ENCODE measurements at regions not wholly inside any gene's neighbourhood (a gene's known extent, or its start where the extent isn't known, plus 50 kb on each side); places are given as distances from the start of the nearest gene placed in this dataset.

DNA sequence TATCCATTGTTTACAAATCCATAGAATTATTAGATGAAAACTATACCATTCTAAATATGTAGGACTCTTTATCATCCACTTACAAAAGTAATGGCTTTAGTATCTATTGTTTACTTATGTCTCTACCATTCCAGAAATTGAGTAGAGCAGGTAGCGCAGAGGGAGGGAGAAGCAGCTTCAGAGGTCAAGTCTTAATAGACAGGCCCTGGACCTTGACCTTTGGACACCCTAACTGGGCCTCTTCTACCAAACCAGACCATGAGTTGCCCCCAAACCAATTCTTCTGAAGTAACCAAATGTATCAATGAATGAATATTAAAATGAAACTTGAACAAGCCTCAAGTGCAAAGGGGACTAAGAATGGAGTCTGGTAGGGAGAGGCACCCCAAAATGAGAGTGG lies 124.9 kb upstream of the ANKRD55 start:
- intact Hi-C loops (cut with DNase I), result no loop called here
- DNase-seq, result no peak
- ATAC-seq, result no peak

DNA sequence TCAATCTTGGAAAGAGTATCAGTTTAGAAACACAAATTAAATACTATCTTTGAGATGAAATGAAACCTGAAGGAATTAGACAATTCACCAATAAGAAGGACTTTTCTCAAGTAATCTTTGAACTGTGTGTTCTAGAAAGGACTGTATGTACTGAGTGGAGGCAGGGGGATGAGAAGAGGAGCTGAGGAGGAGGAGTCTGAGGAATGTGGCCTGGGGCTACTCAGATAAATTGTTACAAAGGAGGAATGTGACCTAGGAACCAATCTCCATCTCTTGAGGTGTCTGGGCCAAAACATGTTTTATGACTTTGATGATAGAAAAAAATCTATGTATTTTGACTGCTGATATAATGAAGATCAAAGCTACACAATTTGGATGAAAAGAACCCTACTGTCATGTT lies 124.3 kb upstream of the ANKRD55 start:
- DNase-seq, result no peak
- no peak for ATAC-seq
- intact Hi-C loops (cut with DNase I), result no loop called here

DNA sequence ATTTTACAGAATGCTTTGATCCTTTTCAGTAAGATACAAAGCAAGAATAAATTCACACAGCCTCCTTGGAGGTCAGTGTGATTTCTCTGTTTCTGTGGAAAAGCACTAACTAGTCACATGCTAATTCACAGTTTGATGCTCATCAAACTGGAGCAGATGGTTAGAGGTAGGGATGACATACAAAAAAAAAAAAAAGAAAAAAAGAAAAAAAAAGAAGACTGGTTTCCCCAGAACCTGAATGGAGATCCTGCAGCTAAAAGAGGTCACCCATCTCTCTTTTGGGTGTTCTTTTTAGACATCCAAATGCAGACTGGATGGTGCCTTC lies 123.7 kb upstream of the ANKRD55 start:
- no peak for DNase-seq
- no peak for ATAC-seq
- intact Hi-C loops (cut with DNase I), result no loop called here

DNA sequence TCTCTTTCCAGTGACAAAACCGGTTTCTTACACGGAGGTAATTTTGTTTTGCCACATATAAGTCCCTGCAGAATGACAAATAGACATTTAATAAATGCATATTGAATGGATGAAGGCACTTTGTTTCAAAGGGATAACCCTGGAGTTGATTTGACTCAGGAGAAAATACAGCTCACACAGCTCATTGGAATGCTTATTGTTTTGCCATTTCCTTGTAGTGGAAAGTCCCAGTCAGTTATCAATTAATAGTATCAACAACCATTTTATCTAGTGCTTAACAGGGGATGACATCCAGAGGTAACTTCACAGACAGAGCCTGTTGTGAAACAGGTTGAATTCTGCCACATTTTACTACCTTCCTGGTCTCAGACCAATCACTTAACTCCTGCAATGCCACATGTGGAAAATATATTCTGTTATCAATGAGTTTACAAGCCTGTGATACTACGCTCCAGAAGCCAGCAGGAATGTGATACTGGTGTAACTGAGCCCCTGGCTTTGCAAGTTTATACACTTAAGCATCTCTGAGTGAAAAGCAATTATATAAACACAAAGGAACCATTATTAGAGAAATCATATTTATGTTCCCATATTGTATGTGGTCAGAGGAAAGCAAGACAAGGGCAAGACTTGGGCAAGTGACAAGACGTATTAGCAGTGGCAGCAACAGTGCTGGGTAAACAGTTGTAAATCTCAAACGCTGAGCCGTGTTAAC lies 123.1 kb upstream of the ANKRD55 start:
- no peak for ATAC-seq
- no peak for DNase-seq
- intact Hi-C loops (cut with DNase I), result no loop called here

DNA sequence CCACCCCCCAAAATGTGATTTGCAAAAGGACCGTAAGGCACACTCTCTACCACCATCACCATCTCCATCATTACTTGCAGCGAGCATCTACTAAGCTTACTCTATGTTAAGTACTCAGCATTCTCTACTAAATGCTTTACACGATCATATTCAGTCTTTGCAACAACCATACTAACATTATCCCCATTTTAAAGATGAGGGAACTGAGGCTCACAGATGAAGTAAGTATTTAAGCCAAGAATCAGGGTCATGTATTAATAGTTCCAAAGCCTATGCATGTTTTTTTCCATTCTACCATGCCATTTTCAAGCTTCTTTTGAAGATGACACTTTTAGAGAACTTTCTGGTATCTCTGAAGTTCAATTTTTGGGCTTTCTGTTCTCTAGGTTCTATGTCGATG lies 121.7 kb upstream of the ANKRD55 start:
- intact Hi-C loops (cut with DNase I), result no loop called here
- no peak for ATAC-seq
- no peak for DNase-seq

DNA sequence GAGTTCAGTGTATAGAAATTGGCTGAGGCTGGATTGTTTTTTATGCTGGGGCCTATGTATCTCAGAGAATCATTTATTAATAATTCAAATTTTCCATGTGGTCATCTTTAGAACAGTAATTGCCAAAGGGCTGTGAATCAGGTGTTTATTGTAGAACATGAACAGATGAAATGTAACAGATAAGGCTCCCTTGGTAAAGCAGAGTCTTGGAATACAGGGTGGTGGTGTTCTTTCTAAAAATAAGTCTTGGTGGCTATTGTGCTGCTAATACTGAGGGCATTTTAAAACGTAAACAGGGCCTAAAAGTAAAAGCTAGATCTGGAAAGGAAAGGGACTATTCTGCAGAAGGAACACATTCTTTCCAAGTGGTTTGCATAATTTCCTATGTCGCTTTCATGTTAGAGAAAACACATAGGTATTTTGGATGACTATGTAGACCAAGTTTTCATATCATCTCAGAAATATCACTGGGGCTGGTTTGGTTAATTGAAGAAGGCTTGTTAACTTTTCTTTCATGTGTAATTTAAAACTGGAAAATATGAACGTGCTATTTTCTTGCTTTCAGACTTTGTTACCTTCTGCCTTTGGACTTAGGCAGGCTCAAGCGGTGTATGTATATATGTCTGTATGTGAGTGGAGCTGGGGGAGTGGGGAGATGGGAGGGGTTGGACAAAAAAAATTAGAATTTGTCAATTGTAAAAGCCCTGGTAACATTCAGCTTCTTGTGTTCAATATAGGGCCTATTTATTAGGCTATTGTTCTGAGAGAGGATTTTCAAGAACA lies 119.9 kb upstream of the ANKRD55 start:
- DNase-seq, result no peak
- intact Hi-C loops (cut with DNase I), result no loop called here
- no peak for ATAC-seq

DNA sequence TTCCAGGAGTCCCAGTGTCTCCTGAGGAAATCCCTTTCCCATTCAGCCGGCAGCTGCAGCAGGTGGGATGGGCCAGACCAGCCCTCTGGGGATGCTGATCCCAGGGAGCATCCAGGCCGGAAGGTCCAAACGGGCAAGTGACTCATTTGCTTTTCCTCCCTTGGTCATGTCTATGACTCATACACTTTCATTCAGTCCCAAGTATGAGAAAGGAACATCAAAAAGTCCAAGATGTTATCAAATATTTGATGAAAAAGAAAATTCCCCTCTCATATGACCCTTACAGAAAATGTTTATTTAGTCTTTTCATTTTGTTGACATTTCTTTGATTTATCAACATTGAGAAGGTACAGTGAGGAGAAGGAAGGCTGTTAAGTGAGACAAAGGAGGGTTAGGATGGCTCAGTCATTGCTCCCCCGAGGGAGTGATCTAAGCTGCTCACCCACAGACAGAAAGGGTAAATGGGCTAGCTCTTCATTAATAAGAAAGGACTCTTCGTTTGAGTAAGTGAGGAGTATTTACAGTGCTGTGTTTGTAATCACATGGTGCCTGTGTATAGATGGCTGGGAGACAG lies 117.6 kb upstream of the ANKRD55 start:
- ATAC-seq, result peak; percentile 55 to 89
- peak; percentile 84 for DNase-seq
- intact Hi-C loops (cut with DNase I), result no loop called here

DNA sequence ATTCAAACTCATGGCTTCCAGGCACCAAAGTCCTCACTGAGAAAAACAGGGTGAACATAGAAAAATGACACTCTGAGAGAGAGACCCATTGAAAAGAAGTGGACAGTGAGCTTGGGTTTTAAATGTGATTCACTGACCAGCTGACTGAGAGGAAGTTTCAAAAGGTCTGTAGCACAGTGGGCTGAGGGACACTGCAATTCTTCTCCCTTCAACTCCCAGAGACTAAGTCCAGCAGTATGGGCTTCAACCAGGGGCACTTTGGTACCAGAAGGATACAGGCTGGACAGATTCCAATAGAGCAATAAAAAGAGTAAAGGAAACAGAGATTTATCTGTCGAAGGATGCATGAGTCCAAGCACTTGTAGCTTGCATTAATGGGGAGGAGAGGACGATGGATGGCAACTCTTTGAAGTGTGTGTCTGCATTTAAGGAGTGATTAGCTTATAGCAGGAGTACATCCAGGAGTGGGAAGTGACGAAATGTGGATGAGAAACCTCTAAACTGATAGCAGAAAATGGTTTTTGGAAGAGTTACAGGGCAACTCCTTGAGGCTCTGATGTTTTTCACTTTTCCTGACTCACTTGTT lies 117.0 kb upstream of the ANKRD55 start:
- intact Hi-C loops (cut with DNase I), result no loop called here
- ATAC-seq (peak; percentile 6 to 30), DNase-seq (no peak)

DNA sequence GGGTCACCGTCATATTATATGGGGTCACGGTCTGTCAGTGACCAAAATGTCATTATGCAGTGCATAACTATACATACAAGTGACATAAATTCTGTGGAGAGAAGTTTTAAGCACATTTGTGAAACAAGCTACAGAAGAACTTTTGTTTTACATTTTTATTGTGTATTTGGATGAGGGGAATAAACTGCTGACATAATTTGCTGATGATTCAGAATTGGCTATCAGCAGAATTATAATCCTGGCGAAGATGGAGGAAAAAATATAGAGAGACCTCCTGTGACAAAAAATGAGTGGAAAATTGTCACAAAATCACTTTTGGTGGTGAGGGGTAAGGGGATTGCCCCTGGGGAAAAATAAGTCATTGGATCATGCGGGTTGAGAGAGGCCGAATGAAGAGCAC lies 116.3 kb upstream of the ANKRD55 start:
- ATAC-seq (no peak), DNase-seq (no peak)
- intact Hi-C loops (cut with DNase I), result no loop called here

DNA sequence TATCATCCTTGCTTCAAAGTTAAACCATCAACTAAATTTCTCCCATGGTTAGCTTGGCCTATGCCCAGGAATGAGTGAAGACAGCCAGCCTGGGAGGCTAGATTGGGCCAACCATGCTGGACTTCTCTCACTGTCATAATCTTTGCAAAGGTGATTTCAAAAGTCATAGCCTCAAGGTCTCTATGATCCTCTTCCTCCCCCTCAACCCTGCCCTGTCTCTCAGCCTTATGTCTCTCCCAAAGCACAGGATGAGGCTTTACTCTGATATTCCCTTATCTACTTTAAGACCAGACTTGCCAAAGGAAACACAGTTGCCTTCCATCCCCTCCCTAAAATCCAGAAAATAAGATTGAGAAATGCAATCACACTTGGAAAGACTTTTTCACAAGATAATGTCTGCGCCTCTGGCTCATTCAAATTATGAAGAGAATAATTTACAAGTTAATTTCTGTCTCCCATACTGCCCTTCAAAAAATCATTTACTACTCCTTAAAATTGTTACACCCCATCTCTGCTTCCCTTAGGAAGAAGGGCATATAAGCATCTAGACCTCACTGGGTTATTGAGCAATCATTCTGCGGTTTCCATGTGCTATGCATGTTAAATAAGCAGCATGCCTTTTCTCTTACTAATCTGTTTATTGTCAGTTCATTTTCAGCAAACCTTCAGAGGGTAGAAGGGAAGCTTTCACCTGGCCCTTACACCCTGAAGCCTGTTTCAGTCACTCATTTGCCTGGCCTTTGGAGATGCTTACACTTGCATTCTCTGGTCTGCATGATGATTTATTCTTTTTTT lies 113.8 kb upstream of the ANKRD55 start:
- intact Hi-C loops (cut with DNase I), result no loop called here
- peak; percentile 50 to 78 for ATAC-seq
- DNase-seq, result no peak

DNA sequence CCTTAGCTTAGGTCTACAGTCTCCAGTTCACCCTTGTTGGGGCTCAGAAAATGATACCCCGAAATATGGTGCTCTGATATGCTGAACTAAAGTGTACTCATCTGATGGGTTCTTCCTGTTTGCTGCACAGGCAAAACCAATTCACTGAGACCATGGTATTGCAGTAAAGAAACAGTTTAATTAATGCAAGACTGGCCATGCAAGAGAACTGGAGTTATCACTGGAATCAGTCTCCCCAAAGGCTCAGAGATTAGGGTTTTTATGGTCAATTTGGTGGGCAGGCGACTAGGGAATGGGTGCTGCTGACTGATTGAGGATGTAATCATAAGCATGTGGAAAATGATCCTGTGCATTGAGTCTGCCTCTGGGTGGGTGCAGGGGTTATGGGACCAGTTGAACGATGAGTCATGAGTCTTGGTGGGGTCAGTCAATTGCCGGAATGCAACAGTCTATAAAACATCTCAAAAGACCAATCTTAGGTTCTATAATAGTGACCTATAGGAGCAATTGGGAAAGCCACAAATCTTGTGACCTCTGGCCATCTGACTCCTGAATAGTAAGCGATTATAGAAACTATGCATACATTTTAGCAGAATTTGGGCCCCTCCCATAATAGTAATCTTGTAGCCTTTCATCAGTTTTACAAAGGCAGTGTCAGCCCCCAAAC lies 113.0 kb upstream of the ANKRD55 start:
- DNase-seq (no peak), ATAC-seq (no peak)
- intact Hi-C loops (cut with DNase I), result no loop called here

DNA sequence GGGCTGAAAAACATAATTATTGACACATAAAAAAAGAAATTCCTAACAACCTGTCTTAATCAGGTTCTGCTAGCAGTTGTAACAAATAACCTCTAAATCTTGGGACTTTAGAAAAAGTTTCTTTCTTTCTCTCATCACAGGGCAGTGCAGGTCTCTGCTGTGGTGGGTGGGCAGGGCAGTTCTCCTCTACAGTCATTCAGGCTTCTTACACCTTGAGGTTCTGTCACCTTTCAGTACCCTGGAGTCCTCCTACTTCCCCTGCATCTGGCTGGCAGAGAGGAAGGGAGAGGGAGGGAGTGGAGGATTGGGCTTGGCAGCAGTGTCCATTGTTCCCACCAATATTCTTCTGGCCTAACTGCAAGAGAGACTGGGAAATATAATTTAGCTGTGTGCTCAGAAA lies 112.2 kb upstream of the ANKRD55 start:
- DNase-seq, result no peak
- intact Hi-C loops (cut with DNase I), result no loop called here
- no peak for ATAC-seq

DNA sequence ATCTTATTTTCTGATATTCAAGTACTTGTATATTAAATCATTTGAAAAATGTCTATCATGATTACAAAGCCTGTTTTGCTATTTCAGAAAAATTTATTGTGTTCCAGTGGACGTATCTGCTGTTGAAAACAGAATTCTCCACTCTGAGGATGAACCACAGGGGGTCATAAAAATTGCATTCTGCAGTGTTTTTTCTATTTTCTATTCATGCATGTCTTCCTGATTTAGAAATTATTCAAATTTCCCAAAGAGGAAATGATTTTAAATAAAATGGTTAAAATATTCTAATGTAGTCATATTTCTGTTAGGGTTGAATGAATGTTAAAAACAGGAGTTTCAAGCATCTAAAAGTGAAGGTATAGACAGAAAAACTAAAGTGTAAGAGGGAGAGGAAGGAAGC lies 111.5 kb upstream of the ANKRD55 start:
- ATAC-seq (no peak), DNase-seq (no peak)
- intact Hi-C loops (cut with DNase I), result no loop called here

DNA sequence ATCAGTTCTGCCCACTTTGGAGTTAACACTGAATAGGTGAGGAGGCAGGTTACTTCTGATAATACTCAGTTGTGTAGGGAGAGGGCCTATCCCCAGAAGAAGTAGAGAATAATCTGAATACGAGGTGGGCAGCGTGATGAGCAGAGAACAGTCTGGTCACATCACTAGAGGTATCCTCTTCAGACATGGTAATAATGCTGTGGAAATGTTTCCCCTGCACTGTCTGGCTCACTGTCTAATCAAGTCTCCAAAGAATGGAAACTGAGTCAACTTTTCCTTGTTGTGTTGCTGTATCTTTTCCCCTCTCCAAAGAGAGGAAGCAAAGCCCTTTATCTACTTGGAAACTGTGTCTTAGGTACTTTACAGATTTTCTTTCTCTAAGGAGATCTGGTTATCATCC lies 110.9 kb upstream of the ANKRD55 start:
- DNase-seq (no peak), ATAC-seq (no peak)
- intact Hi-C loops (cut with DNase I), result no loop called here

DNA sequence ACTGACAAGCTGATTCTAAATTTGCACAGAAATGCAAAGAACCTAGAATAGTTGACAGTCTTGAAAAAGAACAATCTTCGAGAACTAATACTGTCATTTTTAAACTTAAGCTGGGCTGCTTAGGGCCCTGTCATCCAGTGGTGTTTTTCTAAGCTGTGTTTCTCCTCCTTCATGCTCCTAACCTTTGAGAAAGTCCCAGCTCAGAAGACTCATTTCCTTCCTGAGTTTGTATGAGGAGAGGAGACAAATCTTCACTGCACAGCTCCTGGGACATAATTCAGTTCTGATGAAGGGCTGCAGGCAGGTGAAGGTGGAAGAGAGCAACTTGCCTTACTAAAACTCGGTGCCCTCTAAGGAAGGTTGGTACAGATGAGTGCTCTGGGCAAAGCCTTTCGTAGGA lies 109.5 kb upstream of the ANKRD55 start:
- ATAC-seq (no peak), DNase-seq (no peak)
- intact Hi-C loops (cut with DNase I), result no loop called here

DNA sequence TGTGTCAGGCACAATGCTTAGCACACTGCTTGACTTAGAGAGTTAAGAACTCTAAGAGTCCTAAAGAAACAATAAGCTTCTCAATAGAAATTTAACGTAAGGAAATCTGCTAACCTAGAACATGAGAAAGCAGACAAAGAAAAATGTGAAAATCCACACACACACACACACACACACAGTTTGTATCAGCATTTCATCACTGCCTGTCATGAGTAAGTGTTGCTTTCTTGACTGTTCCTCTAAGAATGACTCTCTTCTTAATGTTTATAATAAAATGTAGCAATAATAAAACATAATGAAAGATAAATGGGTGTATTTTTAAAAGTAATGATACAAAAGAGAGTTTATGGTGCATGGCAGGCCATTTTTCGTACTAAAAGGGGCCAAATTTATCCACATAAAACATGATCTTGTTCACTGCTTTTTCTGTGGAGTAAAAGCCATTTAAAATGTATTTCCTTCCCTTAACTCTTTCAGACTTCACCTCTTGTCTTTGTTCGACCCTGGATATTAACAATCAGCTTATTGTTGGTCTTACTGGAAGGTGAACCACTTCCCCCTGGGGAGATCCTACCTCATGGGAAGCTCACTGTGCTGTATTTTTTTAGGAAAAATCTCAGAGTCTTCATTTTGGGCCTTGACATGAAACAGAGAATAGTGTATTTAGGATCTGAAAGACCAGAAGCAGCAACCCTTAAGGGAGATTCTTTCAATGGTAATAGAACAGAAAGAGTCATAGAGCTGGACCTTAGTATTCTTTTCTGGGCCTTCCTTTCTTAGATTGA lies 107.3 kb upstream of the ANKRD55 start:
- intact Hi-C loops (cut with DNase I), result no loop called here
- no peak for DNase-seq
- ATAC-seq, result no peak

DNA sequence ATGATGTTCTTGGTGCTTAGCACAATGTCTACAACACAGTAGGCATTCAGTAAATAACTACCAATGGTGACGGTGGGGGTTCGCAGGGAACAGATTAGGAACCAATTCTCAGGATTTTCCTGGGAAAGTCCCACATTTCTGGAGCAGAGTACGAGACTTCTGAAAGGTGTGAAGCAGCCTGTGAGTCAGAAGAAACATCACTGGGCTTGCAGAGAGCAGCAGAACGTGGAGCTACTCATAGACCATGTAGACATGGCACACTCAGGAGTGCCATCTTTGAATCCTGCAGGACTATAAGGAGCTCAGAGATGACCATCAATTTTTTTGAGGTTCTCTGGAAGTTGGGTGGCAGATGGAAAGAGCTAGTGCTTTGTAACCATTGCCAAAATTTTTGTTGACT lies 106.6 kb upstream of the ANKRD55 start:
- intact Hi-C loops (cut with DNase I), result no loop called here
- DNase-seq, result no peak
- no peak for ATAC-seq

DNA sequence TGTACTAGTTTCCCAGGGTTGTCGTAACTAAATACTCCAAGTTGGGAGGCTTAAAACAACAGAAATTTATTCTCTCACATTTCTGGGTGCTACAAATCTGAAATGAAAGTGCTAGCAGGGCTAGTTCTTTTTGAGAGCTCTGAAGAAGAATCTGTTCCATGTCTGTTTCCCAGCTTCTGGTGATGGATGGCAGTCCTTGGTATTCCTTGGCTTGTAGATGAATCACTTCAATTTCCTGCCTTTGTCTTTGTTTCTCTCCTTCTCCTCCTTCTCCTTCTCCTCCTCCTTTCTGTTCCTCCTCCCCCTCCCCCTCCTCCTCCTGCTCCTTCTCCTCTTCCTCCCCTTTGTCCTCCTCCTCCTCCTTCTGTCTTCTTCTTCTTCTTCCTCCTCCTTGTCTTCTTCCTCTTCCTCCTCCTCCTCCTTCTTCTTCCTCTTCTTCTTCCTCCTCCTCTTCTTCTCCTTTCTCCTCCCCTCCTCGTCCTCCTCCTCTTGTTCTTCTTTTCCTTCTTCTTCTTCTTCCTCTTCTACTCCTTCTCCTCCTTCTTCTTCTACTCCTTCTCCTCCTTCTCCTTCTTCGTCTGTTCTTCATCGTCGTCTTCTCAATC lies 104.7 kb upstream of the ANKRD55 start:
- DNase-seq (no peak), ATAC-seq (no peak)
- intact Hi-C loops (cut with DNase I), result no loop called here
